Activated CD4-positive, alpha-beta memory T cell treated with anti-CD3 and anti-CD28 coated beads for 36 hours (primary cell): ENCODE measurements at regions not wholly inside any gene's neighbourhood (a gene's known extent, or its start where the extent isn't known, plus 50 kb on each side); places are given as distances from the start of the nearest gene placed in this dataset.

Source experiments
- CTCF ChIA-PET: fragments of 350-600 bp; sonication (Branson Sonifier 250); formaldehyde crosslinking; loops from one replicate; lab custom pipeline; 2021; ENCODE audit warnings: antibody characterized with exemption, inconsistent platforms; lab: Charles Lee
- POLR2A ChIA-PET: fragments of 350-600 bp; sonication (Branson Sonifier 250); formaldehyde crosslinking; loops from one replicate; lab custom pipeline; 2021; ENCODE audit warnings: antibody characterized with exemption; lab: Charles Lee
- DNase-seq: peaks from one replicate; pipeline ENCODE4 v3.0.0-alpha.2; 2020
- H3K27ac Mint-ChIP-seq: one replicate; pipeline ENCODE4 v1.8.0; 2021; ENCODE audit warnings: mixed read lengths
- H3K27me3 Mint-ChIP-seq: one replicate; pipeline ENCODE4 v1.8.0; 2021; ENCODE audit warnings: mixed read lengths
- H3K36me3 Mint-ChIP-seq: one replicate; pipeline ENCODE4 v1.8.0; 2021; ENCODE audit warnings: mixed read lengths
- H3K4me1 Mint-ChIP-seq: one replicate; pipeline ENCODE4 v1.8.0; 2021; ENCODE audit warnings: low read depth, mixed read lengths
- H3K4me3 Mint-ChIP-seq: one replicate; pipeline ENCODE4 v1.8.0; 2021; ENCODE audit warnings: mild to moderate bottlenecking, mixed read lengths
- H3K9me3 Mint-ChIP-seq: one replicate; pipeline ENCODE4 v1.8.0; 2021; ENCODE audit warnings: mixed read lengths
- intact Hi-C: fragments of 100-400 bp; cut with micrococcal nuclease; formaldehyde crosslinking; loops from one replicate; pipeline ENCODE4 v1.15.1; 2023

DNA sequence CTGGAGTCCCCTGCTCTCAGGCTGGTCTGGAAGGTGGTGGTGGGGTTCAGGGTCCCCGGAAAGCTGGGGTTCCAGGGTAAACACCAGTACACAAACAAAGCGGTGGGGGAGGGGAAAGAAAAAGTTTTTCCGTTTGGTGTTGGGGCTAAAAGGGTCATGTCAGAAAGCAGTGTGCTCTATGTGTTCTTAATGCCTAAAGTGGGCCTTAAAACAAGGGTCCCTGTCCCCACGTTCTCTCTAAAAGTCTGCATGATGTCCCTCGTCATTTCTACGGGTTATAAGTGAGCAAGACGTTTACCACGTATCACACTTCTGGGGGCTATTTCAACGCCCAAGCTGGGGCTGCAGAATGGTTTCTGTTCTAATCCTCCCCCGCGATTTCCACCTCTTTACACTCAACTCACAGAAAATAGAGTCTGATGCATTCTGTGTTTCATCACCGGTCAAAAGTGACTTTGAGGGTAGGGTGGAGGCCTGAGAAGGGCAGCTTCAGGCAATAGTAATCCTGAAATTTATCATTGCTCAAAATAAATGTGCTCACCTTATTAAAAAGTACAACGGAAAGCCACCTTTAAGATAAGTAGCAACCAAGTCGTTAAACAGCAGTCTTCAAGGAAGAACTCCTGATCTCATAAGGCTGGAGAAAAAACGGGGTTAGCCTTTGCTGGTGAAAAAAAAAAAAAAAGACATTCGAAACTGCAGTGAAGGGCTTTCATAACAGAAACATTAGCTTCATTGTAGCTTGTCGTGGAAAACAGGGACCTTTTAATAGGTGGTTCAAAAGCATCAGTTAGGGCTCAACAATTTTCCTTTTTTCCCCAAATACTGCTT is 63.9 kb upstream of the PTGR2 start:
- peaks cover 51% of the 10 kb centered on the region for H3K4me1 Mint-ChIP-seq
- intact Hi-C loops, result loop anchor here (1.0 to 5.0 kb wide), 3 partner anchors 17 to 38 kb away; no protein-coding TSS in a partner anchor

DNA sequence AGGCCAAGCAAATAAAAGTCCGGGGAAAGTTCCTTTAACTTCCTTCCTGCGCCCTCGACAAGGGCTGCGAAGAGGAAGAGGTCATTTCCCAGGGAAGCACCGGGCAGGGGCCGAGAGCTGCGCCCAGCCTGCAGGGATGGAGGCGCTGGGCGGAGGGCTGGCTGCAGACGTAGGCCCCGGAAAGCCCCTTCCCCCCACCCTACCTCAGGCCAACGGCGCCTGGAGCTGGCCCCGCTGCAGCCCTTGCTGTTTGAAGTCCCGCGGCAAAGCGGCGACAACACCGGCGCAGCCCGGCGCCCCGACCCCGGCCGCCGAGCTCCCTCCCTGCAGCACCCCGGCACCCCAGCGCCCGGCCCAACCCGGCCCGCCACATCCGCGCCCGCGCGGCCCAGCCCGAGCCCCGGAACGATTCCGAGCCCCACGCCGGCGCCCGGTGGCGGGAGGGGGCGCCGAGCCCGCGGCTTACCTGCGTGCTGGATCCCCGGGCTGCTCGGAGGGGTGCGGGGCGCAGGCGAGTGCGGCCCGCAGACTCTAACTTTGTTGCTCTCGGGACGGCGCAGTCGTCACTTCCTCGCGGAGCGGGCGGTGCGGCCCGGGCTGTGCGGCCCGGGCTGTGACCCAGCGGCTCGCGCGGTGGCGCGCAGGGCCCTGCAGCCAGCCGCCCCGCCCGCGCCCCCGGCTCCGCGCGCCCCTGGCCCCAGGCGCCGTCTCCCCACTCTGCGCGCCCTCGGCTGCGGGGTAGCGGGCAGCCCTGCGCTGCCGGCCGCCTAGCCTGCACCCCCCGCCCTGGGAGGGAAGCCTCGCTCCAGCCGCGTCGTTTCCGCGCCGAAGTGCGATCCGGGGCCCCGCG is 64.8 kb upstream of the PTGR2 start:
- Mint-ChIP-seq H3K4me1 (peaks cover 54% of the 10 kb centered on the region), H3K27ac (peak overlapping the region; percentile 100), H3K27me3 (no peaks in the 10 kb centered on the region), H3K9me3 (no peaks in the 10 kb centered on the region), H3K4me3 (peak overlapping the region; percentile 92), H3K36me3 (peaks cover 8% of the 10 kb centered on the region)
- CTCF ChIA-PET, result interaction anchor here (0.9 to 7.1 kb wide), 16 partner anchors 9 to 100 kb away, joined by 3 to 55 read pairs (median 6); partner anchors contain the start of gene ZNF410
- intact Hi-C loops, result loop anchor here (1.0 to 5.0 kb wide), 4 partner anchors 17 to 38 kb away; a partner anchor contains a TSS
- peak; percentile 69 for DNase-seq
- POLR2A ChIA-PET, result interaction anchor here (0.6 to 7.3 kb wide), 15 partner anchors 12 to 508 kb away, joined by 3 to 211 read pairs (median 5); partner anchors contain the start of genes PNMA1 and ZNF410

More for the DNA sequence above, 63.9 kb upstream of the PTGR2 start:
- peak overlapping the region; percentile 100 for H3K27ac Mint-ChIP-seq
- H3K4me3 Mint-ChIP-seq, result peak overlapping the region; percentile 92
- peak; percentile 76 for DNase-seq
- ChIA-PET CTCF (interaction anchor here (0.6 to 7.1 kb wide), 12 partner anchors 8 to 91 kb away, joined by 3 to 55 read pairs (median 6); partner anchors contain the start of gene PTGR2), POLR2A (interaction anchor here (0.6 to 7.3 kb wide), 13 partner anchors 11 to 976 kb away, joined by 3 to 211 read pairs (median 5); partner anchors contain the start of genes PTGR2, RBM25 and ZNF410)
- H3K36me3 Mint-ChIP-seq, result peaks cover 8% of the 10 kb centered on the region
- H3K27me3 Mint-ChIP-seq, result no peaks in the 10 kb centered on the region
- no peaks in the 10 kb centered on the region for H3K9me3 Mint-ChIP-seq

GRCh38 chr14:73785834-73786635 is 65.6 kb upstream of the PTGR2 start:
- no peaks in the 10 kb centered on the region for H3K9me3 Mint-ChIP-seq
- CTCF ChIA-PET, result interaction anchor here (0.7 to 7.1 kb wide), 21 partner anchors 10 to 100 kb away, joined by 3 to 55 read pairs (median 5); partner anchors contain the start of genes PTGR2 and ZNF410
- H3K4me3 Mint-ChIP-seq, result peak overlapping the region; percentile 90
- intact Hi-C loops, result loop anchor here (1.0 to 5.0 kb wide), 2 partner anchors 26 to 34 kb away; a partner anchor contains a TSS
- peaks cover 57% of the 10 kb centered on the region for H3K4me1 Mint-ChIP-seq
- peak overlapping the region; percentile 93 for H3K27ac Mint-ChIP-seq
- no peaks in the 10 kb centered on the region for H3K27me3 Mint-ChIP-seq
- H3K36me3 Mint-ChIP-seq, result peaks cover 8% of the 10 kb centered on the region
- DNase-seq, result peak; percentile 80
- POLR2A ChIA-PET, result interaction anchor here (0.7 to 7.3 kb wide), 14 partner anchors 11 to 509 kb away, joined by 3 to 211 read pairs (median 4); partner anchors contain the start of genes ACOT2, PNMA1 and ZNF410

DNA sequence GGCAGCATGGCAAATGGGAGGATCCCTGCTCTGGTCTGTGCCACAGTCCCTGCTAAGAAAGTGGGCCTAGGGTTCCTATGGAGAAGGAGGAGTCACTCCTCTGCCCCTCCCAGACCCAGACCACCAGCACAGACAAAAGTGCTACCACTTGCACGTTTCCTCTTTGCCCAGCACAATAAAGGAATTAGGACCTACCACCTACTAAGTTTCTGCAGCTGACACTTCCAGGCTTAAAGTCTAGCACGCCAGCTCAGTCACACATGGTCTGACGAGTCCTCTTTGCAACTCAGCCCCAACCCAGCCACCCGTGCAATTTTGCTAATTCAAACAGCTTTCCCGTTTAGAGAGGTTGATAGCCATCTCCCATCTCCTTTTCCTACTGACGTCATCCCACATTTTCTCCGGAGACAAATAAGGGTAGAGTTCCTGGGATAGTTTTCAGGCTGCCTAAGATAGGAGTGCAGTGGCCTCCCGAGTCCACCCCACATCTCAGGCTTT is 66.2 kb upstream of the PTGR2 start:
- H3K27ac Mint-ChIP-seq, result peak overlapping the region; percentile 93
- H3K9me3 Mint-ChIP-seq, result no peaks in the 10 kb centered on the region
- H3K36me3 Mint-ChIP-seq, result peaks cover 8% of the 10 kb centered on the region
- H3K4me1 Mint-ChIP-seq, result peaks cover 60% of the 10 kb centered on the region
- no peaks in the 10 kb centered on the region for H3K27me3 Mint-ChIP-seq
- POLR2A ChIA-PET, result interaction anchor here (0.8 to 7.3 kb wide), 11 partner anchors 10 to 300 kb away, joined by 3 to 211 read pairs (median 5); partner anchors contain the start of genes ACOT2 and ZNF410
- DNase-seq, result peak; percentile 44
- CTCF ChIA-PET, result interaction anchor here (0.7 to 7.1 kb wide), 18 partner anchors 10 to 101 kb away, joined by 3 to 55 read pairs (median 5); partner anchors contain the start of genes PTGR2 and ZNF410
- H3K4me3 Mint-ChIP-seq, result peak overlapping the region; percentile 90
- intact Hi-C loops, result loop anchor here (5.0 kb wide), 1 partner anchor 33 kb away; no protein-coding TSS in a partner anchor

DNA sequence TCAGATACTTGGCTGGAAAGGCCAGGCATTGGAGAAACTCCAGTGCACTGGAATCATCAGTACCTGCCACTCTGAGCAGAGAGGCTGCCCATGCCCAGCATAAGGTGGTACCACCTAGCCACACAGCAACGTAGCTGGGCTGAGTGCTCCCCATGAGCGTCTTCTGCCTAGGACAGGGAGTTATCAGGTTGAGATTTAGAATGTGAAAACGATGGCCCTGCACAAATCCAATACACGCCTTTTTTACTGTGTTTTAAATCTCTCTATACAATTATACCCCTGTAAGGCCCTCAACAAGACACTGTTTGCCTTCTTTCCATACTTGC is 66.7 kb upstream of the PTGR2 start:
- H3K27ac Mint-ChIP-seq, result peak overlapping the region; percentile 93
- DNase-seq, result no peak
- H3K4me1 Mint-ChIP-seq, result peaks cover 62% of the 10 kb centered on the region
- H3K36me3 Mint-ChIP-seq, result peaks cover 8% of the 10 kb centered on the region
- H3K27me3 Mint-ChIP-seq, result no peaks in the 10 kb centered on the region
- no peaks in the 10 kb centered on the region for H3K9me3 Mint-ChIP-seq
- ChIA-PET POLR2A (interaction anchor here (0.8 to 7.3 kb wide), 9 partner anchors 10 to 301 kb away, joined by 3 to 211 read pairs (median 5); a partner anchor contains a TSS), CTCF (interaction anchor here (0.9 to 7.1 kb wide), 13 partner anchors 9 to 67 kb away, joined by 3 to 55 read pairs (median 6); partner anchors contain the start of gene PTGR2)
- intact Hi-C loops, result loop anchor here (5.0 kb wide), 1 partner anchor 33 kb away; no protein-coding TSS in a partner anchor
- peak overlapping the region; percentile 90 for H3K4me3 Mint-ChIP-seq

DNA sequence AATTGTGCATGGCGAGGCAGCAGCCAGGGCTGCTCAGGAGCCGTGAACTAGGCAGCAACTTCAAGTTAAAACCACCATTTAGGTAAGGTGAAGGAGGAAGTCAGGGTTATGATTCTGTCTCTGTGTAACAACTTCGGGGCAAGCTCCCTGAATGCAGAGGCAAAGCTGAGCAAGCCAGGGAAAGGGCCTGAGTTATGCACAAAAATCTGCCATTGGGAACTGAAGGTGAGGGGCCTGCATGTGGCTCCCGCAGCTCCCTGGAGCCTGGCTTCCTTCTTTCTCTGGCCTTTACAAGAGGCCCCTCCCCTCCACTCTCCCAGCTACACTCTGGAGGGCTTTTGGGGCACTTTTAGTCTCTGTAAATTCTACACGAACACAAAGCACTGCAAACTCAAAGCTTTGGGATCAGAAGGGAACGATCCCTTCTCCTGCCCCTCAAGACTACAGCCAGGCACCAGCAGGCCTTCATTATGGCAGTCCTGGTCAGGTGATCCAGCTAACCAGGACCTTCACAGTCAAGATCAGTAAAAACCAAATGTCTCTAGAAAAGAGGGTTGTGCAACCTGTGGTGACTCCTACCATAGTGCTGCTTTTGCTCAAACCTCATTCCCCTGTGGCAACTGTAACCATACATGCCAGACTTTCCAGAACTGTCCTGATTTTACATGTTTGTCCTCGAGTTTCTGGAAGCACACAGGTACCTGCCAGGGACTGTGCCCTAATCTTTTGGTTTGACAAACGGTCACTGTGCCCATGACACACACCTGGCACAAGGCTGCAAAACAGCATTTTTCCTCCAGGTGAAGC is 67.2 kb upstream of the PTGR2 start:
- ChIA-PET POLR2A (interaction anchor here (0.8 to 7.3 kb wide), 7 partner anchors 9 to 301 kb away, joined by 3 to 211 read pairs (median 4); a partner anchor contains a TSS), CTCF (interaction anchor here (1.2 to 7.1 kb wide), 10 partner anchors 9 to 68 kb away, joined by 3 to 55 read pairs (median 14); partner anchors contain the start of gene PTGR2)
- Mint-ChIP-seq H3K27ac (peak overlapping the region; percentile 93), H3K27me3 (no peaks in the 10 kb centered on the region), H3K4me3 (peak overlapping the region; percentile 90), H3K4me1 (peaks cover 59% of the 10 kb centered on the region), H3K9me3 (no peaks in the 10 kb centered on the region), H3K36me3 (peaks cover 8% of the 10 kb centered on the region)
- intact Hi-C loops, result no loop called here
- peak; percentile 31 for DNase-seq

GRCh38 chr14:73783107-73783727 is 68.4 kb upstream of the PTGR2 start:
- ChIA-PET POLR2A (interaction anchor here (1.1 to 7.3 kb wide), 2 partner anchors 25 to 41 kb away, joined by 3 to 211 read pairs; a partner anchor contains a TSS), CTCF (interaction anchor here (1.2 to 7.1 kb wide), 4 partner anchors 12 to 55 kb away, joined by 4 to 55 read pairs (median 16); a partner anchor contains a TSS)
- Mint-ChIP-seq H3K9me3 (no peaks in the 10 kb centered on the region), H3K4me1 (peaks cover 54% of the 10 kb centered on the region), H3K27me3 (no peaks in the 10 kb centered on the region), H3K36me3 (peaks cover 8% of the 10 kb centered on the region), H3K27ac (peak overlapping the region; percentile 93), H3K4me3 (no peak overlapping the region)
- DNase-seq, result no peak
- intact Hi-C loops, result no loop called here

- peaks cover 54% of the 10 kb centered on the region for H3K4me1 Mint-ChIP-seq
- intact Hi-C loops, result no loop called here
- POLR2A ChIA-PET, result interaction anchor here (7.3 kb wide), 1 partner anchor 24 kb away, joined by 211 read pairs; a partner anchor contains a TSS
- H3K9me3 Mint-ChIP-seq, result no peaks in the 10 kb centered on the region
- peak overlapping the region; percentile 93 for H3K27ac Mint-ChIP-seq
- H3K27me3 Mint-ChIP-seq, result no peaks in the 10 kb centered on the region
- DNase-seq, result no peak
- no peak overlapping the region for H3K4me3 Mint-ChIP-seq
- peaks cover 8% of the 10 kb centered on the region for H3K36me3 Mint-ChIP-seq
- CTCF ChIA-PET, result interaction anchor here (2.2 kb wide), 1 partner anchor 12 kb away, joined by 6 read pairs; no protein-coding TSS in a partner anchor
Observed at GRCh38 chr14:73782623-73783022, 68.4 kb upstream of the PNMA1 start.

DNA sequence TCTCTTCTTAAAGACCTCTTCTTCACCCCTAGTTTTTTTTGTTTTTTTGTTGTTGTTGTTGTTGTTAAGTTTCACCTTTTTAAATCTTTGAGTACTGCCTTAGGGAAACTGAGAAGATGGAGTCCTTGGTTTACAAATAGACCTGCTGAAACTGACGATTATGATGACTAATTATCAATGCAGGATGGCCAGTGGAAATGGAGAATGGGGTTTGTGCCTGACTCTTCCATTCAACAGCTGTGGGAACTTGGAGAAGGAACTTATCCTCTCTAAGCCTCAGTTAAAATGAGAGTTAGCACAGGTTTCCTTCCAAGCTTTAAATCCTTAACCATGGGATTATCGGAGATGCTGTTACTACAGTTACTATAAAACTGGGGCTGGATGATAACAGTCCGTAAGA is 66.7 kb upstream of the PNMA1 start:
- H3K27ac Mint-ChIP-seq, result no peak overlapping the region

More for the DNA sequence above, 66.7 kb upstream of the PNMA1 start:
- Mint-ChIP-seq H3K36me3 (peaks cover 2% of the 10 kb centered on the region), H3K27me3 (no peaks in the 10 kb centered on the region), H3K4me3 (no peak overlapping the region), H3K4me1 (peaks cover 65% of the 10 kb centered on the region), H3K9me3 (no peaks in the 10 kb centered on the region)
- DNase-seq, result no peak
- ChIA-PET CTCF (interaction anchor here (1.6 to 2.2 kb wide), 2 partner anchors 10 to 45 kb away, joined by 5 to 6 read pairs; no protein-coding TSS in a partner anchor), POLR2A (interaction anchor here (0.6 to 0.7 kb wide), 2 partner anchors 9 to 29 kb away, joined by 3 read pairs; no protein-coding TSS in a partner anchor)
- intact Hi-C loops, result no loop called here
